GM19438 (cell line): ENCODE measurements at regions not wholly inside any gene's neighbourhood (a gene's known extent, or its start where the extent isn't known, plus 50 kb on each side); places are given as distances from the start of the nearest gene placed in this dataset.

Experiments used
- ATAC-seq: cut with Tn5 transposase; IDR thresholded peaks from one replicate; pipeline ENCODE4 v1.9.1; 2021; ENCODE audit warnings: low read depth; ENCODE audit not compliant: unreplicated experiment

- ATAC-seq = no peak
These were observed 76.8 kb upstream of the CD96 start for GRCh38 chr3:111465081-111465670.

DNA sequence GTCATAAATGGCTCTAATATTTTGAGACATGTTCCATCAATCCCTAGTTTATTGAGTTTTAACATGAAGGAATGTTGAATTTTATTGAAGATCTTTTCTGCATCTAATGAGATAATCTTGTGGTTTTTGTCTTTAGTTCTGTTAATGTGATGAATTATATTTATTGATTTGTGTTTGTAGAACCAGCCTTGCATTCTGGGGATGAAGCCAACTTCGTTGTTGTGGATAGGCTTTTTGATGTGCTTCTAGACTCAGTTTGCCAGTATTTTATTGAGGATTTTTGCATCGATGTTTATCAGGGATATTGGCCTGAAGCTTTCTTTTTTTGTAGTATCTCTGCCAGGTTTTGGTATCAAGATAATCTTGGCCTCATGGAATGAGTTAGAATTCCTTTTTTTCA is 72.0 kb upstream of the CD96 start:
- ATAC-seq = no peak

DNA sequence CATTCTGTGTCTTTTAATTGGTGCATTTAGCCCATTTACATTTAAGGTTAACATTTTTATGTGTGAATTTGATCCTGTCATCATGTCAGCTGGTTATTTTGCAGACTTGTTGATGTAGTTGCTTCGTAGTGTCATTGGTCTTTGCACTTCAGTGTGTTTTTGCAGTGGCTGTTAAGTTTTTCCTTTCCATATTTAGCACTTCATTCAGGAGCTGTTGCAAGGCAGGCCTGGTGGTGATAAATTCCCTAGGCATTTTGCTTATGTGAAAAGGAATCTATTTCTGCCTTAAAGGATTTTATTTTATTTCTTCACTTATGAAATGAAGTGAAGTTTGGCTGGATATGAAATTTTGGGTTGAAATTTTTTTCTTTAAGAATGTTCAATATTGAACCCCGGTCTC is 70.2 kb upstream of the CD96 start:
- ATAC-seq = no peak

- ATAC-seq = no peak
These were observed 69.4 kb upstream of the CD96 start for GRCh38 chr3:111472556-111472955.

DNA sequence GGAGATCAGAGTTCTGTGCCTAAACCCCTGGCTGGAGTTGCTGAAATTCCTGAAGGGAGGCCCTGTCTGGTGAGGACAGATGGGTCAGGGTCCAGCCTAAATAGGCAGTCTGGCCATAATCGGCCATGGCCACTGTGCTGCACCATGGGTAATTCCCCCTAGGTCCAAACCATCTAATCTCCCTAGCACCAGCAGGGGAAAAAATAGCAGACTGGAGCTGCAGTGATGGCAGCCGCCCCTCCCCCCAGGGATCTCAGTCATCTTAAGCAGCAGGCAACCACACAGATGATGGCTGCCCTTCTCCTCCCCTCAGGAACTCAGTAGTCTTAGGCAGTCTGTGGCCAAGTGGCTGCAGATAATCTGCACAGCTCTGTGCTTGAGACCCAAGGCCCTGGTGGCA is 68.4 kb upstream of the CD96 start:
- no peak for ATAC-seq

DNA sequence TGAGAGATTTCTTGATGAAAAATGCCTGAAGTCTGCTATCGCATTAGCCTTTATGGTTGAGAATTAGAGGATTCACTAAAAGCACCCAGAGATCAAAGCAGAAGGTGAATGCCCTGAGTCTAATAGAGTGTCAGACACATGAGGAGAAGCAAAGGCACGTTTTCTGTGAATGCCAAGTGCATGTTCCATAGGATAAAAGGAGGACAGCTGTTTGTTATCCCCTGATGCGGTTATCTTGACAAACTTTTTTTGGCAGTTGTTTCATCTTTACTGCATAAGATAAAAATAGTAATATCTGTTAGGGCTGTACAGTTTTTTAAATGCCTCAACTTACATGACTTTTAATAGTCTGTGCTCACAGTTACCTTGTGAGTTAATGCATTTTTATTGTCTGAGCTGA is 65.3 kb upstream of the CD96 start:
- no peak for ATAC-seq

GRCh38 chr3:111480091-111480490 is 61.9 kb upstream of the CD96 start:
- ATAC-seq = no peak

- ATAC-seq = no peak
These were observed 60.4 kb upstream of the CD96 start for GRCh38 chr3:111481551-111481950.

DNA sequence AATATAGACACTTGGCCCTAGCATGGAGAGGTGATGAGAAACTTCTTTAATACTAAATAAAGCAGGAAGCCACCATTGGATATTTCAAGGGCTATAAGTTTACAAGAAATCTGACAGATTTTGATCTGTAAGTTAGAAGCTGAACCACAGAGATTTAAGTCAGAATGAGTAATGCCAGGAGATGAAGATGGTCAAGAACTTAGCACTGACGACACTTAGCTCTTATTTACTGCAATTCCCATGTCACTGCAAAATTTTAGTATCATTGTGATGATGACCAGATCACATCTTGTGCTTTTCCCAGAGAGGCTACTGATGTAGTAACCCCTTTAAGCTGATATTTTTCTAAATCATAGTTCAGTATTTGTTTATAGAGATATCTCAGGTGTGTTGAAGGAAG is 59.4 kb upstream of the CD96 start:
- ATAC-seq = no peak

DNA sequence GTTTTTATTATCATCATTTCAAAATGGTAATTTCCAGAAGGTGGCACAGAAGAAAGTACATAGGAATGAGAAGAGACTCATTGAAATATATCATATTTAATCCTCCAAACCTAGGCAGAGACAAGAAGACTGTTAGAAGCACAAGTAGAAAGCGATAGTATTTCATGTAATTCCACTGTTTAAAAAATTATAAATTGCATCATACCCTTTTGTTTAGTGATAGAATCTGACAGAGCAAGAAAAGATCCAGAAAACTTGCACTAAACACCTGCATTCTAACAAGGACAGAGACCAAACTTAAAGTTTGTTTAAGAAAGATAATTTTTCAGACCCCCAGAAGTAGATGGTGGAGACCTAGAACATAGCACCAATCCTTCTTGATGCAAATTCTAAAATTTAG is 56.9 kb upstream of the CD96 start:
- ATAC-seq = no peak
